K562 (cell line): ENCODE measurements at regions not wholly inside any gene's neighbourhood (a gene's known extent, or its start where the extent isn't known, plus 50 kb on each side); places are given as distances from the start of the nearest gene placed in this dataset.

Experiments
- ATAC-seq: fragments of 200-7000 bp; cut with Tn5 transposase; 3 replicates; pipeline ENCODE4 v1.9.1; 2020; ENCODE audit warnings: moderate library complexity
- BruUV-seq: library from RNA; stranded (reverse); fragments of 400-500 nt; replicated peaks from 2 replicates; lab custom pipeline; 2021; lab: Mats Ljungman, UMichigan
- CTCF ChIA-PET: fragments of 300-600 bp; formaldehyde crosslinking; extraction: SDS; loops from one replicate; lab custom pipeline; 2021; ENCODE audit warnings: low intra/inter-chr PET ratio; lab: Yijun Ruan, JAX
- POLR2A ChIA-PET: fragments of 300-600, 350-650 bp; sonication (Branson Sonifier 250); formaldehyde crosslinking; extraction: SDS; loops from one replicate; lab custom pipeline; 2021; ENCODE audit warnings: antibody characterized with exemption, inconsistent platforms; lab: Yijun Ruan, JAX
- DNase-seq, 4 experiments: peaks; one replicate each; pipeline versions ENCODE4 v3.0.0 to v3.0.0-alpha.2; 2011 to 2018; ENCODE audit warnings: low spot score in 3 of 4, mixed read lengths in 3 of 4; ENCODE audit errors: extremely low read depth in 1 of 4
- FAIRE-seq: peaks from 2 replicates; lab custom pipeline; 2011; peaks lifted over from hg19 to GRCh38; lab: Jason Lieb, UNC
- H2AFZ ChIP-seq: 2 replicates; pipeline ENCODE4 v1.6.0; 2011; ENCODE audit warnings: low read depth, low read length, control low read depth, inconsistent platforms
- H3K27ac ChIP-seq: fragments of 200-600 bp; 3 replicates; pipeline ENCODE4 v1.8.0; 2011; ENCODE audit warnings: low read depth, mild to moderate bottlenecking, control low read depth, inconsistent platforms, low read length, moderate library complexity, mixed read lengths; ENCODE audit errors: extremely low read depth
- H3K27me3 ChIP-seq, 2 experiments: fragments of 300-600 bp in 1 of 2; 2 replicates in 1 of 2; 3 replicates in 1 of 2; pipeline versions ENCODE4 v1.6.0 to v1.8.0; 2011; ENCODE audit warnings: inconsistent platforms in 2 of 2, low read length in 2 of 2, mild to moderate bottlenecking in 1 of 2, mixed read lengths in 1 of 2, moderate library complexity in 1 of 2; ENCODE audit not compliant: control insufficient read depth in 2 of 2, insufficient read depth in 2 of 2
- H3K36me3 ChIP-seq: fragments of 300-600 bp; 3 replicates; pipeline ENCODE4 v1.8.0; 2011; ENCODE audit warnings: mild to moderate bottlenecking, low read length, inconsistent platforms; ENCODE audit not compliant: control insufficient read depth, insufficient read depth
- H3K4me1 ChIP-seq, 2 experiments: fragments of 200-600 bp in 1 of 2; replicated peaks in 1 of 2; 2 replicates in 1 of 2; 3 replicates in 1 of 2; pipeline versions ENCODE4 v1.5.1 to v1.8.0; 2011; ENCODE audit warnings: inconsistent platforms in 2 of 2, low read length in 2 of 2, mild to moderate bottlenecking in 1 of 2, mixed read lengths in 1 of 2, moderate library complexity in 1 of 2; ENCODE audit not compliant: control insufficient read depth in 2 of 2, insufficient read depth in 2 of 2
- H3K4me2 ChIP-seq: 2 replicates; pipeline ENCODE4 v1.6.1; 2011; ENCODE audit warnings: low read length, control low read depth, inconsistent platforms, mixed read lengths; ENCODE audit not compliant: insufficient read depth
- H3K4me3 ChIP-seq: fragments of 200-600 bp; sonication (generic), shearing (Covaris generic); 2 replicates; pipeline ENCODE4 v1.5.1; 2016; ENCODE audit warnings: control low read depth, inconsistent platforms
- H3K79me2 ChIP-seq: fragments of 200-600 bp; 3 replicates; pipeline ENCODE4 v1.8.0; 2011; ENCODE audit warnings: low read length, inconsistent platforms; ENCODE audit not compliant: control insufficient read depth, insufficient read depth
- H3K9ac ChIP-seq, 2 experiments: 2 replicates each; pipeline versions ENCODE4 v1.6.0 to v1.6.1; 2011; ENCODE audit warnings: low read depth in 2 of 2, low read length in 2 of 2, control low read depth in 1 of 2, inconsistent platforms in 1 of 2, mild to moderate bottlenecking in 1 of 2, mixed read lengths in 1 of 2; ENCODE audit not compliant: insufficient read depth in 1 of 2
- H3K9me1 ChIP-seq: one replicate; pipeline ENCODE4 v1.6.0; 2011; ENCODE audit warnings: inconsistent platforms, mild to moderate bottlenecking, low read length, moderate library complexity; ENCODE audit not compliant: control insufficient read depth, insufficient read depth
- H3K9me3 ChIP-seq: replicated peaks from 2 replicates; pipeline ENCODE4 v1.5.1; 2011; ENCODE audit warnings: low read depth, low read length, inconsistent platforms; ENCODE audit not compliant: control insufficient read depth, insufficient read depth
- H4K20me1 ChIP-seq: replicated peaks from 2 replicates; pipeline ENCODE4 v1.6.1; 2011; ENCODE audit warnings: low read length, inconsistent platforms, mixed read lengths; ENCODE audit not compliant: control insufficient read depth, insufficient read depth
- ATF7 ChIP-seq: fragments of 450-650 bp; IDR thresholded peaks from 2 replicates; pipeline ENCODE4 v1.7.1; 2014; ENCODE audit warnings: mild to moderate bottlenecking, moderate library complexity
- ETV5 ChIP-seq: sonication (generic); formaldehyde crosslinking; IDR thresholded peaks from 2 replicates; pipeline ENCODE4 v1.4.0; 2020; ENCODE audit warnings: low read depth, mild to moderate bottlenecking, missing genetic modification reagents
- NFIX ChIP-seq: fragments of 250-450 bp; sonication (Bioruptor Pico); IDR thresholded peaks from 2 replicates; pipeline ENCODE4 v1.4.0; 2020; ENCODE audit warnings: low read depth, mild to moderate bottlenecking, moderate library complexity
- RBM34 ChIP-seq: fragments of 200-400 bp; formaldehyde crosslinking; IDR thresholded peaks from 2 replicates; pipeline ENCODE4 v1.6.1; 2018; ENCODE audit warnings: low read length, borderline replicate concordance; ENCODE audit not compliant: insufficient read depth
- SIX5 ChIP-seq, 2 experiments: IDR thresholded peaks; 2 replicates each; pipeline ENCODE4 v1.6.1; 2011; ENCODE audit warnings: low read length in 2 of 2, borderline replicate concordance in 1 of 2, low read depth in 1 of 2, mild to moderate bottlenecking in 1 of 2, moderate library complexity in 1 of 2; ENCODE audit not compliant: insufficient read depth in 1 of 2
- U2AF2 ChIP-seq: fragments of 200-400 bp; formaldehyde crosslinking; optimal IDR thresholded peaks from 2 replicates; pipeline ENCODE3; 2017; ENCODE audit warnings: low read depth, mild to moderate bottlenecking, low read length
- WGBS: fragments of 100-300 bp; shearing (Covaris generic); methylation state at CpG from one replicate; pipeline ENCODE4 v1.1.6; 2016; ENCODE audit warnings: low coverage, mixed read lengths; ENCODE audit not compliant: insufficient coverage; ENCODE audit errors: missing lambda C conversion rate; 5-methylcytosine and 5-hydroxymethylcytosine counted together
- in situ Hi-C: fragments of 300-500 bp; cut with MboI; formaldehyde crosslinking; loops from 4 replicates; pipeline ENCODE4 v1.15.0; 2018; ENCODE audit warnings: inconsistent platforms, mixed read lengths
- intact Hi-C: fragments of 100-400 bp; cut with micrococcal nuclease; formaldehyde crosslinking; loops from 2 replicates; pipeline ENCODE4 v1.14.2; 2022
- TF ChIP-seq, protein P1 (sequence below): fragments of 450-650 bp; formaldehyde crosslinking; IDR thresholded peaks from 2 replicates; pipeline ENCODE4 v1.4.0; 2022; ENCODE audit warnings: missing genetic modification characterization

DNA sequence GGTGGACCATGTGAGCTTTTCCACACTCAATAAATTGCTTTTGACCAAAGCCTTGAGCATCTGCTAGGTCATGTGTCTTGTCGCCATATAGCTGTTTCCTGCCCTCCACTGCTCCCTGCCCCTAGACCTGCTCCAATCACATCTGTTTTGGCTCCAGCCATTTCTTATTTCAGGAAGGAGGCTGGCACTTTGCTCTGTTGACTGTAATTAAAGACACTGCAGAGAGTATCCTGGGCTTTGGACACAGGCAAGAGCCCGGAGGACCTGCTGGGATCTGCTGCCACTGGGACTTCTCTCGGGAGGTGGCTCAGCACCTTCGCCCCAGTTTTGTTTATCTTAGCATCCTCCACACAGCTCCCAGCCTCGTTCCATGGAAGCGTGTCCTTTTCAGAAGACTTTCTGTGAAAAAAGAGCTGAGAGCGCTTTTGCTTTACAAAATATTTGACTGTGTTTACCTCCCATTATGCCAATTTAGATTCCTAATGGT is 153.2 kb downstream of the MED10 start:
- no peaks in the 10 kb centered on the region for H4K20me1 ChIP-seq
- no peaks in the 10 kb centered on the region; a peak in 1 of 5 replicates for H3K4me1 ChIP-seq
- H3K79me2 ChIP-seq: no peaks in the 10 kb centered on the region
- no peak for TF ChIP-seq SIX5 (IDR thresholded peaks at IDR 0.05; ENCODE audit: borderline replicate concordance in 1 of 2, insufficient read depth in 1 of 2, low read depth in 1 of 2, low read length in 2 of 2)
- no peak for TF ChIP-seq U2AF2
- no peak for TF ChIP-seq ETV5 (CRISPR knock-in tag)
- no peak for TF ChIP-seq RBM34
- TF ChIP-seq NFIX (CRISPR knock-in tag): no peak
- TF ChIP-seq, protein P1, sequence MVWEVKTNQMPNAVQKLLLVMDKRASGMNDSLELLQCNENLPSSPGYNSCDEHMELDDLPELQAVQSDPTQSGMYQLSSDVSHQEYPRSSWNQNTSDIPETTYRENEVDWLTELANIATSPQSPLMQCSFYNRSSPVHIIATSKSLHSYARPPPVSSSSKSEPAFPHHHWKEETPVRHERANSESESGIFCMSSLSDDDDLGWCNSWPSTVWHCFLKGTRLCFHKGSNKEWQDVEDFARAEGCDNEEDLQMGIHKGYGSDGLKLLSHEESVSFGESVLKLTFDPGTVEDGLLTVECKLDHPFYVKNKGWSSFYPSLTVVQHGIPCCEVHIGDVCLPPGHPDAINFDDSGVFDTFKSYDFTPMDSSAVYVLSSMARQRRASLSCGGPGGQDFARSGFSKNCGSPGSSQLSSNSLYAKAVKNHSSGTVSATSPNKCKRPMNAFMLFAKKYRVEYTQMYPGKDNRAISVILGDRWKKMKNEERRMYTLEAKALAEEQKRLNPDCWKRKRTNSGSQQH (CRISPR knock-in tag): no peak
- TF ChIP-seq ATF7: no peak
- peaks cover 0 to 31% of the 10 kb centered on the region in 2 experiments; a peak in 3 of 5 replicates for H3K27me3 ChIP-seq
- no peak for FAIRE-seq
- no peaks in the 10 kb centered on the region for H3K9me3 ChIP-seq
- in situ Hi-C loops: no loop called here
- H3K27ac ChIP-seq: no peak overlapping the region
- intact Hi-C loops: no loop called here
- no peaks in the 10 kb centered on the region for H3K9me1 ChIP-seq
- H3K4me3 ChIP-seq: no peak overlapping the region
- ATAC-seq: no peak
- ChIA-PET POLR2A (no interaction called here), CTCF (no interaction called here)
- H3K36me3 ChIP-seq: no peaks in the 10 kb centered on the region
- no peak for DNase-seq
- no peak overlapping the region for H3K4me2 ChIP-seq
- 3% methylated on average over 7 of the region's 7 CpGs for WGBS
- BruUV-seq: no TSS peak
- no peak overlapping the region for H3K9ac ChIP-seq
- no peak overlapping the region for H2AFZ ChIP-seq
